ENCODE measurements at regions not wholly inside any gene's neighbourhood (a gene's known extent, or its start where the extent isn't known, plus 50 kb on each side); places are given as distances from the start of the nearest gene placed in this dataset.
"Not testable (repeated sequence)": the region's sequence is repeated elsewhere in the genome, so short reads cannot be mapped to it uniquely, and the experiment has no call there.

DNA sequence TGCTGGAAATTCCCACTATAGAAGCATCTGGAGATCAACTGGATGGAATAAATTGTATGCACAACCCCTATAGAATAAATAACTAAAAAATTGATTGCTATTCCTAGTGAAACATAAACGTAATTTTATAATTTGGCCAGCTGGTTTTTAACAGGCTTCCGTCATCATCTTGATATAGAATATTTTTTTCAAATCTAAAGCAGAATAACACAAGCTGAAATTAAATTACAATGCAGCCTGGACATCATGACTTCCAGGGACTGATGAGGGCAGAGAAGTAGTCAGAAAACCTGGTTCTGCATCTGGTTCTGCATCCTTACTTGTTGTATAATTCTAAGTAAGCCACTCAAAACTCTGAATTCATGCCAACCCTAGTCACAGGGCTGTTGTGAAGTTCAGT is 146.1 kb downstream of the MEX3B start:
- DNase-seq = no peak

DNA sequence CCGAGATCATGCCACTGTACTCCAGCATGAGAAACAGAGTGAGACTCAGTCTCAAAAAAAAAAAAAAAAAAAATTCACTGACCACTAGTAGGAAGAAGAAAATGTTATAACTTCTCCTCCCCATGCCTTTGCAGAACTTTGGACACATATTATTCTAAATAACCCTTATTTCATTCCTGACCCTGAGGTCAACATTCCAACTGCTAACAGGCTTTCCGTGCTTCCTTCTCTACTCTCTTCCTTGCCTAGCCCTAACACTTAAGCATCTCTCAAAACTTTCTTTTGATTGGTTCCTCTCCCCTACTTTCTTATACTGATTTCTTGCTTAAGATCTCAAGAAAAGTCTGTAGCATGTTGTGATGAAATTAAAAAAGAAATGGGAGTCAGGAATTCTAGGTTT is 146.8 kb downstream of the MEX3B start:
- no peak for DNase-seq

DNA sequence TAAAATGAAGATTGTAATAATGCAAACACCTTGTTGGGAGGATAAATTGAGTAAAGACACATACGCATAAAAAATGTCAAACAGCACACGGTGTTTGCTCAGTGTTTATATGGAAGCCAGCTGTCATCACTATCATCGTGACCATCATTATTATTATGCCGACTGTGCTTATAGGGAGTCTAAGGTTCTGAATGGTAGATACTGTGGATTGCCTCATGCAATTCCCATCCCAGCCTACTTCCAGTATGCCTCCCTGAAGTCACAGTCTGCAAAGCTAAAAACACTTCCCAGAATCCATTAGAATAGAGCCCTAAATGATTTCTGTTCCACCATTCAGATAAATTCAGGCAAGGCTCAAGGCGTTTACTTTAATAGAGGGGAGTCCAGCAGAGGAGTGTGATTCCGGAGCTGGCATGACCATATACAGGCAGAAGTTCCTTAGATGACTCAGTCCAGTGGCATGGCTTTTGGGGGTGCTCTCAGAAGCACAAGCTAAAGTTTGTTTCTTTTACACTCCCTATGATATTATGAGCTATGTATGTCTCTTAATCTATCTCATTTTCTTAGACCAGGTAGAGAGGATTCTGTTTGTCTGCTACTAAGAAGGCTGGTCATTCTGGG is 148.7 kb downstream of the MEX3B start:
- no peak for DNase-seq

DNA sequence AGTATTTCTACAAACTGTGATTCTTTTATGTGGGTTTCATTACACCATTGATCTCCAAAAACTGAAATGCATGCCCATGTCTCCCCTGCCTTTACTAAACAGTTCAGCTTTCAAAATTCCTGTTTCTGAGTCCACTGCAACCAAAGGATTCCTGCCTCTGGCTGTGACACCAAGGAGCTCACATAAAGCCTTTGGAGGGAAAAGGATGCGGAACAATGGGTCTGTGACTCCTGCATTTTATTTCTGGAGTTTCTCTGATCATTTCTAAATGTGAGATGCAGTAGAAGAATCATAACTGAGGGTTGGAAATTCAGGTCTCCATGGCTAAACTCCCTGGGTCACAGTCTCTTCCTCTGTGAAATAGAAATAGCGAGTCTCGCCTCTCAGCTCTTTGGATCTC is 149.5 kb downstream of the MEX3B start:
- DNase-seq = no peak

- DNase-seq = no peak
These were observed 150.1 kb downstream of the MEX3B start for GRCh38 chr15:81895723-81896122.

DNA sequence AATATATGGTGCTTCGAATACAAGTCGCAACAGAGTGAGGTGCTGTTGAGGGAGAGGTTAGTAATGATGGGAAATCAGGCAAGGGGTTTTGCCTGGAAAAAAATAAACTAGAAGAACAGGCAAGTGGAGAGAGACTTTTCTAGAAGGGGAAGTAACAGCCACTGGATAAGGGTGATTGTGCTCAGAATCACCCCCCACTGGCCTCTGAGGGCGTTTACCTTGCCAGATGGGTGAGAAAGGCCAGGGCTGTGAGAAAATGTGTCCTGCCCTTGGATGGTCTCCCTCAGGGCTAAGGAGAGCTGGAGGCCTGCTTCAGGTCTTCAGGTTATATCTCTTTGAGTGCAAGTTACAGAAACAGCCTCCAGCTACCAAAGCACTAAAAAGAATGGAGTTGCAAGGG is 151.8 kb downstream of the MEX3B start:
- DNase-seq = no peak

- DNase-seq = no peak
These were observed 152.5 kb downstream of the MEX3B start for GRCh38 chr15:81893182-81893835.

DNA sequence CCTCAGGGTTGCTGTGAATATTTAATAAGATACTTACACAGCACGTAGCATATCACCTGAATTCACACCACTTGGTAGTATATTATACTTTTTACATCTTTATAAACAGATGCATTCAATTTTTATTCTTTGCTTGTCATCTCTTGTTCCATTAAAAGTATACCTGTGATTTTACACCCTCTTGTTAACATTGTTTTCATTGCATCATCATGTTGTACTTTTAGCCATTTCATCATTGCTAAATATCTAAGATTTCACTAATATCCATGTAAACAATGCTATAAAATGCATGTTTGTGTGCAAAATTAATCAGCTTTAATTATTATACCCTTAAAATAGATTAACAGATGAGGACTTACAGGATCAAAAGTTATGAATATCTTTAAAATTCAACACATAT is 155.3 kb downstream of the MEX3B start:
- no peak for DNase-seq

DNA sequence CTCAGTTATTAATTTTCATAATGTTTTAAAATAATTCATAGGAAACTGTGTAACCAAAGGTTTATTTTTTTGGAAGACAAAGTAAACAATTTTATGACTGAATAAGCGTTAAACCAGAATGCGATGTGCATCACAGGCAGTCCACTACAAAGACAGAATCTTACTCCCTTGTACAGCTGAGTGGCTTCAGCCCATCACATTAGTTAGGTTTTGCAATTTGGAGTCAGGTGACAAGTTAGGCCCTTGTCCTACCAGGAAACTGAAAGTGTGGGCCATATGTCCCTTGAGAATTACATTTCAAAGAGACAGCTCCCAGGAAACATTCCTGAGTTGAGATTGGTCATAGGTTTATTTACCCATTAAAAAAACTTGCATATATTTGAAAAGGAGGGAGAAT is 156.3 kb downstream of the MEX3B start:
- DNase-seq = no peak

DNA sequence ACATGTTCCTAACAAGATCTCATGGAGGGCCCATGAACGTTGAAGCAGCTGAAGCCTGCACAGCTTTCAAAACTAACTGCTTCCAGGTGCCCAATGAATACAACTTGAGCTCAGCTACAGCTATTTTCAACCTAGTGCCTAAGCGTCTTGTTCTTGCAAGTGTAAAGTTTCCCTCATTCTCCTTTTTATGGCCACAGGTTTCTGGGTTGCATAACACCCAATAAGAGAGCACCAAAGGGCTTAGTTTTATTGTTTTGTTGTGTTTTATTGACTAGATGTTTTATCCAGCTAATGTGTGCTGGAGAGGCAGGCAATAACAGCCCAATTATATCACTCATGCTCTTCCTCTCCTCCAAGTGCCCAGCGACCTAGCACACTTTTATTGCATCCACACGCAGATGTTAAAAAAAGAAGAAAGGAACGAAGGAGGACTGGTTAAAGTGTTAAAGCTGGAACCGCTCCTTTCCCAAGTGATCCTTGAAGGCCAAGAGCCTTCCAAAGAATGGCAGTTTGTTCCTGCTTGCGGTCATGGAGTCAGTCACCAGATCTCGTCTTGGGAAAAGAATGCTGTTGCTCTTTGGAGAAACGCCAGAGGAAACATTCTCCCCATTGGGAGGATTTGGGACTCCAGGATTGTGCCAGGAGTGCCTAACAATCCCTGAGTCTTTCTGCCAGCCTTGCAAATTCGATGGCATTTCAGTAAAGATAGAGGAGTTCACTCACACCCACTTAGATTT is 156.9 kb downstream of the MEX3B start:
- no peak for DNase-seq

DNA sequence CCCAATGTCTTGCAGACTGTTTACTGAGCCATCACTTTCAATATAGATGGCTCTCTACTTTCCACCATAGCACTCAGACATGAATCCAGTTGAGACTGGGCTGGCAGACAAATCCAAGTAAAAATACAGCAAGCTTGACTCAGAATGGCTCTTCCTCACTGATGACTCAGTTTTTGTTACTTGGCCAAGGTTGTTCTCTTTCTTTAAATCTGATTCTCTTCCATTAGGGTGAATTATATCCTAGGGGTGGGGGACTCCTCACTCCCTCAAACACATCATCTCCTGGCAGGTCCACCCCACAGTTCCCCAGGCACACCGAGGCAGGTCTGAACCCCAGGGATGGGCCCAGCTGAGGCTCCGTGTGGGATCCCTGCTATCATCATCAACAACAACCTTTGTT is 157.9 kb downstream of the MEX3B start:
- no peak for DNase-seq

GRCh38 chr15:81887188-81887587 is 158.6 kb downstream of the MEX3B start:
- DNase-seq = not testable (repeated sequence)

DNA sequence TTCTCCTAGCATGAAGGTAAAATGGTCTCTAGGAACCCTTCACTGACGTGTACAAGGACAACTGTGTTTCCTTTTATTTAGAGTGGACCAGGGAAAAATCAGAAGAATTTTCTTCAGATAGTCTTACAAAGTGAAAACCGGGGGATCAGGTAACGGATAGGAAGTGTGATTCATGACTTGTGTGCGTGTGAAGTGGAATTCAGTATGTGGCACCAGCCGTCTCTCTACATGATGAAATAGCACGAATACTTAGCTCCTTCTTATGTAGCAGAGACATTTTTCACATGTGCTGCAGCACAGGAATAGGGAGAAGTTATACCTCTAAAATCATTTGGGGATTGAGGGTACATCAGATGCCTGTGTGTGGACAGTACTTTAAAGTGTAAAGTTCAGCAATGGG is 159.2 kb downstream of the MEX3B start:
- DNase-seq = no peak

DNA sequence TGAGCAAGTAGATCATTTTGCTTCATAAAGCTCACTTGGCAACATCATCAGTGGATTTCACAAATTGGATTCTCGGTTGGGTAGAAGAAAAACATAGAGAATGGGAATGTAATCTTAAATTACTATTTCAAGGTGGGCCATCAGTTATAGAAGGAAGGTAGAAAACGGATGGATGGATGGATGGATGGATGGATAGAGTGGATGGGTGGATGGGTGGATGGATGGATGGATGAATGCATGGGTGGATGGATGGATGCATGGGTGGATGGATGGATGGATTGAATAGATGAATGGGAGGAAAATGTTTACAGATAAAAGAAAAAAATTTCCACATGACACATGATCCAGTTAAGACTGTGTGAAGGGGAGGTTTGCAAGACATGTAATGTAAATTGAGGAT is 159.7 kb downstream of the MEX3B start:
- no peak for DNase-seq

DNA sequence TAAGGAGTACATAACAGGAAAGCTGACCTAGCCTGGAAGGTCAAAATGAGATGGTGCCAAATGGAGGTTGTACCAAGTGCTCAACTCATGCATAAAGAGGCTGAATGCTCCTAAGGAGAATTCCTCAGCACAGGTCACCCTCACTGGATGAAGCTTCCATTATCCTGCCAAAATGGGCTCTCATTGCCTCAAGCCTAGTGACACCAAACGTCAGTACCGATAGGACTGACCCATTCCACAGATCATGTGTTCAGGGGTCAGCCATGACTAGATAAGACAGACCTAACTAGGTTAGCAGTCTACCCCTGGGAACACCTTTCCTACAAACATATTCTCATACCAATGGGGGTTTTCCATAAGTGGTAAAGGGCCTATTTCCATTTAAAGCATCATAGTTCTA is 160.7 kb downstream of the MEX3B start:
- DNase-seq = no peak

DNA sequence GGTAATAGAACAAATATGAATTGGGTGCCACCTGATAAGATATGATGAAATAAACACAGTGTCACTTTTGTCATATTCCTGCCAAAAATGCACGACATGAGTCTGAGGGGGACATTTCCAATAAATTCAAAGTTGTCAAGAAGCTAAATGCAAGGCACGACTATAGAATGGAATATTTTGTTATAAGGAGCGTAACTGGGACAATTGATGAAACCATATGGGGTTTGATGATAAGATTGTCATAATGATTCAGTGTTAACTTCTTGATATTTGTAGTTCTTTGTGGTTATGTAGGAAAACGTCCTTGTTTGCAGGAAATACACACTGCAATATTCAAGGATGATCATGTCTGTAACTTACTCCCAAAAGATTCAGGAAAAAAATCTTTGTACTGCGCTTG is 163.3 kb downstream of the MEX3B start:
- no peak for DNase-seq

- no peak for DNase-seq
These were observed 165.0 kb downstream of the MEX3B start for GRCh38 chr15:81880833-81881232.

DNA sequence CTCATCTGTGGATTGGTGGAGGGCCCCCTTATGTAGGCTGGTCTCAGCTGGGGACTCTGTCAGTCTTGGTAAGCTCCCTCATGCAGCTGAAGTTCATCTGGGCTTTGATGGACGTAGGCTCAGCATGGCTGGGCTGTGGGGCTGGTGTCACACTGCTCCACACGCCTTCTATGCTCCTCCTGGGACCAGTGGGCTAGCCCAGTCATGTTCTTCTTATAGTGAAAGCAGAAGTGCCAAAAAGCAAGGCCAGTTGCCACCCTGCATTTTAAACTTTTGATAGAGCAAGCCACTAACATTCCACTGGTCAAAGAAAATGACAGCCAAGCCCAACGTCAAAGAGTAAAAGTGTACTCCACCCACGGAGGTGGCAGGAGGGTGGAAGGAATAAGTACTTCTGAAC is 165.5 kb downstream of the MEX3B start:
- no peak for DNase-seq

- not testable (repeated sequence) for DNase-seq
These were observed 170.1 kb downstream of the MEX3B start for GRCh38 chr15:81875717-81876116.

GRCh38 chr15:81870746-81871106 is 175.1 kb downstream of the MEX3B start:
- not testable (repeated sequence) for DNase-seq

GRCh38 chr15:81870062-81870745 is 175.6 kb downstream of the MEX3B start:
- not testable (repeated sequence) for DNase-seq

DNA sequence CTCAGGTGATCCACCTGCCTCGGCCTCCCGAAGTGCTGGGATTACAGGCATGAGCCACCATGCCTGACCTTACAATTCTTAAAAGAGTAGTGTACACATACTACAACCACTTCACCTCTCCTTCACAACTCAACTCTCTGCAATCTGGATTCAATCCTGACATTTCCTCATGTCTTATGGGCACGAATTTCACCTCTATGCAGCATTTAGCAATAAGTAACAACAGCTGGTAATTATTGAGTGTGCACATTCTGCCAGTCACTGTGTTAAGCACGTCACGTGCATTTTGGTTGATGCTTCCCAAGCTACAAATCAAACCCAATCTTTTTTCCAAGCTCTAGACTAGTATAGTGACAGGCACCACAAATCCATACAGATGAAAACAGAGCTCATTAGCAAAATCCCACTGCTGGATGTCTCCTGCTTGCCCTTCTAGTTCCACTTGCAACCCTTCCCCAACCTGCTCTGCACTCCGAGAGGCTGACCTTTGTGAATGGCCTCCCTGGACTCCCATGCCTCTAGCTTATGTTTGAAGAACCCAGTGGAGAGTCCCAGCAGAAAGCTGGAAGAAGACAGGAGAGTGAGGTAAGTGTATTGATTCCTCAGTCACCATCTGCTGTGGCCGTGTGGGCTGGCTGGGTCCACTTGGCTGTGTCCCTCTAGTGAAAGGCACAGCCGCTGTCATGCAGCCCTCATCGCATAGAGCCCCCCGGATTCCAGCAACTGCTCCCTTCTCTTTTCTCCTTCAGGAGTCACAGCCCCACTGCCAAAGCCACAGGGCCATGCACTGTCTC is 176.5 kb downstream of the MEX3B start:
- DNase-seq = no peak

Measured in C1 segment of cervical spinal cord (tissue), 14 donors.